ENCODE measurements at regions not wholly inside any gene's neighbourhood (a gene's known extent, or its start where the extent isn't known, plus 50 kb on each side); places are given as distances from the start of the nearest gene placed in this dataset.
"Not testable (repeated sequence)": the region's sequence is repeated elsewhere in the genome, so short reads cannot be mapped to it uniquely, and the experiment has no call there.

DNA sequence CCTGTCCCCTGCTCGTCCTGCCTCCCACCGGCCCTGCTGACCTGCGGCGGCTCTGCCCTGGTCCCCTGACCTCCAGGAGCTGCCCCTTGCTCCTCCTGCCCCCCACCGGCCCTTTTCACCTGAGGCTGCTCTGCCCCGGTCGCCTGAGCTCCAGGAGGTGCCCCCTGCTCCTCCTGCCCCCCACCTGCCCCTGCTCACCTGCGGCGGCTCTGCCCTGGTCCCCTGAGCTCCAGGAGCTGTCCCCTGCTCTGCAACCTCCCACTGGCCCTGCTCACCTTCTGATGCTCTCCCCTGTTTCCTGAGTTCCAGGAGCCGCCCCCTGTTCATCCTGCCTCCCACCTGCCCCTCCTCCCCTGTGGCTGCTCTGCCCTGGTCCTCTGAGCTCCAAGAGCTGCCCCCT is 101.3 kb downstream of the TMEM121 start:
- TF ChIP-seq POLR2A (IDR thresholded peaks at IDR 0.05; ENCODE audit: low read depth, low read length), result no peak
- FAIRE-seq, result no peak
- DNase-seq (ENCODE audit: insufficient read length, low spot score), result no peak

DNA sequence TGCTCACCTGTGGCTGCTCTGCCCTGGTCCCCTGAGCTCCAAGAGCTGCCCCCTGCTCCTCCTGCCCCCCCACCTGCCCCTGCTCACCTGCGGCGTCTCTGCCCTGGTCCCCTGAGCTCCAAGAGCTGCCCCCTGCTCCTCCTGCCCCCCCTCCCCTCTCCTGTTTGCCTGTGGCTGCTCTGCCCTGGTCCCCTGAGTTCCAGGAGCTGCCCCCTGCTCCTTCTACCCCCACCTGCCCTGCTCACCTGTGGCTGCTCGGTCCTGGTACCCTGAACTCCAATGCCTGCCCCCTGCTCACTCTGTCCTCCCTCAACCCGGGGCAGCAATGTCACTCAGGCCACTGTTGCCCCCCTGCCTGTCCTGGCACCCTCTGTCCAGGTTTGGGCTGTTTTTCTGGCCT is 101.7 kb downstream of the TMEM121 start:
- DNase-seq (ENCODE audit: insufficient read length, low spot score); FAIRE-seq: not testable (repeated sequence)

DNA sequence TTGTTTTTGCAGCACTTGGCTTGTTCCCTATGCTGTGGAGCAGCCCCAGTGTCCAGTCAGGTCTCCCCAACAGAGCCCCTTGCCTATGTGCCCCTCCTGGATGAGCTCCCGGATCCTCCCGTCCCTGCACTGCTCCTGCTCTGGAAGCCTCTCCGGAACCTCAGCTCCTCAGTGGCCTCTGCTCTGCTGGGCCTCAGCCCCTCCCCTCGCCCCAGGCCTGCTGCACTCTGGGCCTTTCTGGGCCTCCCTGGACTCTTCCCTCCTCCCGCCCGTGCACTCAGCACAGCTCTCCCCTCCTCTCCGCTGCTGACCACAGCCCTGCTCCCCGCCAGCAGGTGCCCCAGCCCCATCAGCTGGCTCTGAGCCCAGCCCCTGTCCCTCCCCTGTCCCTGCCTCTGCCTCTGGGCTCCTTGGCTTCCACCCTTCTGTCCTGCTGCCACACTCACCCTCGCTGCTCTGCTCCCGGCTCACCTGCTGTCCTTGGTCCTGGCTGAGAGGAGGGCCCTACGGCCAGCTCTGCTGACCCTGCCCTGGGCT is 102.2 kb downstream of the TMEM121 start:
- DNase-seq (ENCODE audit: insufficient read length, low spot score); FAIRE-seq: not testable (repeated sequence)

DNA sequence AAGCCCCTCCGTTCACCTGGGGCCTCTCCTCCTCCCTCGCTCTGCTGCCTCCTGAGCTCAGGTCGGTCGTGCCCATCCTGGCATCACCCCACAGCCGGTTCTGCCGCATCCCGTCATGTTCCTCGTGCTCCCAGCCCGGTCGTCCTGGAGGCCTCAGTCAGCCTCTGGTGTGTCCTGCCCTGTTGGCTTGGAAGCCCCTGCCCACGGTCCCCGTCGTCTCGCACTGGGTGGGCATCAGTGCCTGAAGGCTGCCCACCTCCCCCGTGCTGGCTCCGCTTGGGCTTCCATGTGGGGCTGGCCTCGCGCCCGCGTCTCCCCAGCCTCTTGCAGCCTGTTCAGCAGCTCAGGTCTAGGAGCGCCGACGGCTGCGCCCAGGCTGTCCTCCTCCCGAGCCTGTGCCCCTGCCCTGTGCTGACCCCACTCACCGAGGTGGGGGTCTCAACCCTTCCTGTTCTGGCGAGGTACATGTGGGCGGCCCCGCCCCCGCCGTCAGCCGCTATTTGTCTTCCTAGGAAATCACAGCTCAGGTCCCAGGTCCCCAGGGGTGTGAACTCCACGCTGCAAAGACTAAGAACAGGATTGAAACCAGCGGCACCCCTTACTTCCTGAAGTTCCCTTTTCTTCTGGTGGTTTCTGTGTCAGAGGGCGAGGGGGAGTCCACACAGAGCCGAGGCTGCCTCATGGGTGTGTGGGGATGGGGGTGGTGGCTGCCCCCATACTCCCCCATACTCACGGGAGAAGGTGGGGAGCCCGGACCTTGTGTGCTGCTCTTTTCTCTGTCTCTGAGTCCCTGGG is 102.9 kb downstream of the TMEM121 start:
- FAIRE-seq, result not testable (repeated sequence)

DNA sequence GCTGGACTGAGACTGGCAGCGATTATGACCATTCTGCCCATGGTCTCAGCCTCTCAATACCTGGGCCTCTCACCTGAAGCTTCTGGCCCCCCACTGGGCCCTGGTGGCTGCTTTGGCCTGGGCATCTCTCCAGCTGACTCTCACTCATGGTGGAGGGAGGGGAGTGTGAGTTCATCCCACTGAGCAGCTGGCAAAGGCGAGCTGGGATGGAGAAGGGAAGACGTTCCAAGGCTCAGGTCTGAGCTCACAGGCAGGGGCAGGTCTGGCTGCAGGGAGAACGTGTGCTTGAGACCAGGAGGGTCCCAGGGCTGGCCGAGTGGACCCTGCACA is 103.5 kb downstream of the TMEM121 start:
- TF ChIP-seq POLR2A (IDR thresholded peaks at IDR 0.05; ENCODE audit: low read depth, low read length), result no peak
- DNase-seq (ENCODE audit: insufficient read length, low spot score) (no peak), FAIRE-seq (no peak)

More for the DNA sequence above, 102.9 kb downstream of the TMEM121 start:
- DNase-seq (ENCODE audit: insufficient read length, low spot score), result not testable (repeated sequence)

DNA sequence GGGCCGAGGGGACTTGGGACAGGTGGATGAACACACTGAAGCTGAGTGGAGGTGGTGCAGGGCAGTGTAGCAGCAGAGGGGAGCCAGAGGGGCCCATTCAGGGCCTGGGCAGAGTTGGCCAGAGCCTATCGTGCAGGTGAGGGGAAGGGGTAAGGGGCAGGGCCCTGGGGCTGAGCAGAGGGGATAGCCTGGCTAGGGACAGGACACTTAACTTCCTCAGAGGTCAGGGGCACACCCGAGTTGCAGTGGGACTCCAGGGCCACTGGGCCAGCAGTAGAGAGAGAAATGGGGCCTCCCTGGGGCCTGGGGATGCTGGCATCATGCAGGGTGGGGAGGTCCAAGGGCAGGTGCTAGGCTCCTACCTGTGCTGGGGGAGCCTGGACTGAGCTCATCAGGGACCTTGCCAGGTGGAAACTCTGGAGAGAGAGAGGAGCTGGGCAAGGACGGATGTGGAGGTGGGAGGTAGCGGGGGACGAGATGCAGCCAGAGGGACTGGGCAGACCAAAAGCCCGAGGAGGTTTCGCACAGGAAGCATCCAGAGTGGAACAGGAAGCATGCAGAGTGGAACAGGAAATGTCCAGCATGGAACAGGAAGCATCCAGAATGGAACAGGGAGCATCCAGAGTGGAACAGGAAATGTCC is 104.0 kb downstream of the TMEM121 start:
- DNase-seq (ENCODE audit: insufficient read length, low spot score); FAIRE-seq: not testable (repeated sequence)

DNA sequence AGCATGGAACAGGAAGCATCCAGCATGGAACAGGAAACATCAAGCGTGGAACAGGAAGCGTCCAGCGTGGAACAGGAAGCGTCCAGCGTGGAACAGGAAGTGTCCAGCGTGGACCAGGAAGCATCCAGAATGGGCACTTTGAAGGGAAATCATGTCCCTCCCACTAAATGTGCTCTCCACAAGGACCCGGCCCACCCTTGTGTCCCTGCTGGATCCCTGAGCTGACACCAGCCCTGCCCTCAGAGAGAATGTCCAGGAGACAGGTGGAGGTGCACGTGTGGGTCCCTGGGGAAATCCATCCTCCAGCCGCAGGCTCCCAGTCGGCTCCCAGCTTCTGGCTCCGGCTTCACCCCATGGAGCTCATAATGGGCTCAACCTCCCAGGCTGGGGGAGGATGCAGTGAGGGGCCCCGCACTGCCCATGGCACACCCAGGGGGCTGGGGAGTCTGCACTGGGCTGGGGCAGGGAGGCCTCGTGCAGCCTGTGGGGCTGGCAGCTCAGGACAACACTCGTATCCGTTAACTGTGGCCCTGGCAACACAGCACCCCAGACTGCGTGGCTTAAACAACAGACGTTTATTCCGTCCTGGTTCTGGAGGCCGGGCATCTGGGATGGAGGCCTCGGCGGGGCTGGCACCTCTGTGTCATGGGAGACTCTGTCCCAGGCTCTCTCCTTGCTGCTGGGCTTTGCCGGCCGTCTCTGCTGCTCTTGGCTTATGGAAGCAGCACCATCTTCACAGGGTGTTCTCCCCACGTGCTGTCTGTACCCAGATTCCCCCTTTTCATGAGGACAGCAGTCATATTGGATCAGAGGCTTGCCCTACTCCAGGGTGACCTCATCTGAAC is 104.8 kb downstream of the TMEM121 start:
- not testable (repeated sequence) for DNase-seq (ENCODE audit: insufficient read length, low spot score); FAIRE-seq

DNA sequence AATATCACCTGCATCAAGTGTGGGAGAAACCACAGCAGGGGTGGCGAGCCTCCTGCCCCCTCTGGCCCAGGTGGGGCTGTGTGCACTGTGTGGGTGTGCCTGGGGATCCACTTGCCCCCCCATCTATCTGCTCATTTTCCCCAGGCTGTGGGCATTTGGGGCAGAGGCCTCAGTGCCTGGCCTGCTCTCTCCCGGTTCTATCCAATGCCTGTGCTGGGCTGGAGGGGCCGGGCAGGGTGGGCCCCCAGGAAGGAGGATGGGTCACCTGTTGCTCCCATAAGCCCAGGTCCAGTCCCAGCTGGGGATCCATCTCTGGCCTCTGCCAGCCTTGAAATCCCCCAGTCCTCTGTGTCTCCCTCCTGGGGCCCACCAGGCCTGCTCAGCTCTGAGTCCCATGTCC is 105.6 kb downstream of the TMEM121 start:
- FAIRE-seq, result no peak
- TF ChIP-seq POLR2A (IDR thresholded peaks at IDR 0.05; ENCODE audit: low read depth, low read length), result no peak
- DNase-seq (ENCODE audit: insufficient read length, low spot score), result no peak

DNA sequence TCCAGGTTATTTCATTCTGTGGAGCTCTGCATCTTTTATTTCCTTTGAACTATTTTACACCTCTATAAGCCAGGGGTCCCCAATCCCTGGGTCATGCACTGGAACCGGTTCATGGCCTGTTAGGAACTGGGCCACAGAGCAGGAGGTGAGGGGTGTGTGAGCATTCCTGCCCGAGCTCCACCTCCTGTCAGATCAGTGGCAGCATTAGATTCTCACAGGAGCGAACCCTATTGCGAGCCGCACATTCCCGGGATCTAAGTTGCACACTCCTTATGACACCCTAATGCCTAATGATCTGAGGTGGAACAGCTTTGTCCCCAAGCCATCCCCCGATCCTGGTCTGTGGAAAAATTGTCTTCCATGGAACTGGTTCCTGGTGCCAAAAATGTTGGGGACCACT is 107.2 kb downstream of the TMEM121 start:
- FAIRE-seq; DNase-seq (ENCODE audit: insufficient read length, low spot score): not testable (repeated sequence)

DNA sequence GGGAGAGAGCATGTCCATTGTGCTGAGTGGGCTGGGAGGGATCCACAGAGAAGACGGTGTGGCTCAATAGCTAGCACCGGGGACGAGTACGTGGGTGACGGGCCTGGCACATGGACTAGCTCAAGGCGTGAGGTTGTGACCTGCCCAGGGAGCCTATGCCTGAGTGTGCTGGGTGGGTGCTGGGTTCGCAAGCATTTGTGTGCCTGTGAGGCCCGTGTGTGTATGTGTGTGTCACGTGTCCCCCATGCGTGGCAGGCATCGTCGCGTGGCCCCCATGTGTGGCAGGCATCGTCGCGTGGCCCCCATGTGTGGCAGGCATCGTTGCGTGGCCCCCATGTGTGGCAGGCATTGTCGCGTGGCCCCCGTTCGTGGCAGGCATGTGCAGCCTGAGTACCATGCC is 109.2 kb downstream of the TMEM121 start:
- no peak for FAIRE-seq
- DNase-seq (ENCODE audit: insufficient read length, low spot score), result no peak
- no peak for TF ChIP-seq POLR2A (IDR thresholded peaks at IDR 0.05; ENCODE audit: low read depth, low read length)

DNA sequence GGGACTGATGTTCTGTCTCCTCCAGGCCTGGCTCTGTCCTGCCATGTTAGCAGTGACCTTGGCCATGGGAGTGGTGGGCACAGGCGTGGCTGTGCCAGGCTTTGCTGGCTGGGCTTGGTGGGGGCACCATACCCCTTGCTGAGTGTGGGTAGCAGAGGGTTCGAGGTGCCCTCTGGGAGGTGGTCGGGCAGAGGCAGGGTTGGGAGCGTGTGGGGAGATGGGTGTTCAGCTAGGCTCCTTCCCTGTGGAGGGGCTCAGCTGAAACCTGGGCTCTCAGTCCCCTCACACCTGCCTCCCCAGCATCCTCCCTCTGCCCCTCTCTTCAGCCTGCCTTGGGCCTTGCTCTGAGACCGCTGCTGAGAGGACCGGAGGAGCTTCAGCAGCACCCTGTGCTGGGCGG is 109.6 kb downstream of the TMEM121 start:
- not testable (repeated sequence) for FAIRE-seq; DNase-seq (ENCODE audit: insufficient read length, low spot score)

DNA sequence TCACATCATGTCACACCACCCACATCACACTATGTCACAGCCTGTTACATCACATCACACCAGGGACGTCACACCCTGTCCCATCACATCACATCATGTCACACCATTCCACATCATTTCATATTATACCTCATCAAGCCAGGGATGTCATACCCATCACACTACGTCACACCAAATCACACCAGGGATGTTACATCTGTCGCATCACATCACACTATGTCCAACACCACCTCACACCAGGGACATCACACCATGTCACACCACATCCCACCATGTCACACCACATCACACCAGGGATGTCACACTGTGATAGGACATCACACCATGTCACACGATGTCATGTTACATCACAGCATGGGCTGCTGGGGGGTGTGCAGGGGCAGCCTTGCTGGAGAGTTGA is 110.6 kb downstream of the TMEM121 start:
- DNase-seq (ENCODE audit: insufficient read length, low spot score), result no peak
- TF ChIP-seq POLR2A (IDR thresholded peaks at IDR 0.05; ENCODE audit: low read depth, low read length), result no peak
- no peak for FAIRE-seq

DNA sequence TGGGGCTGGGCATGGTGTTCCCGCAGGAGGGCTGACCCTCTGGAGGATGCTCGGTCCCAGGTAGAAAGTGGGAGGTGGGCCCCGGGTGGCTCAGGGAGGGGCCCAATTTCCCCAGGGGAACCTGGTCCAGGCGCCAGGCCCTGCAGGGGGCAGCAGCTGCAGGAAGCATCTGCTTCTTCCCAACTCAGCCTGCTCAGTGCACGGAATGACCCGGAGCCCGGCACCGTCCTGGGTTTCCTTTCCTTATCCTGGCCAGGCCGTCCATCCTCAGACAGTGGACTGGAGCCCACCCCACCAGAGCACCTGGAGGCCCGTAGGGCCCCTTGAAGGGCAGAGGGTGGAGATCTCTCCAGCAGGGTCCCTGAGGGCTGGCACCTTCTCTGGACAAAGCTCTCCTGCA is 111.0 kb downstream of the TMEM121 start:
- not testable (repeated sequence) for FAIRE-seq

DNA sequence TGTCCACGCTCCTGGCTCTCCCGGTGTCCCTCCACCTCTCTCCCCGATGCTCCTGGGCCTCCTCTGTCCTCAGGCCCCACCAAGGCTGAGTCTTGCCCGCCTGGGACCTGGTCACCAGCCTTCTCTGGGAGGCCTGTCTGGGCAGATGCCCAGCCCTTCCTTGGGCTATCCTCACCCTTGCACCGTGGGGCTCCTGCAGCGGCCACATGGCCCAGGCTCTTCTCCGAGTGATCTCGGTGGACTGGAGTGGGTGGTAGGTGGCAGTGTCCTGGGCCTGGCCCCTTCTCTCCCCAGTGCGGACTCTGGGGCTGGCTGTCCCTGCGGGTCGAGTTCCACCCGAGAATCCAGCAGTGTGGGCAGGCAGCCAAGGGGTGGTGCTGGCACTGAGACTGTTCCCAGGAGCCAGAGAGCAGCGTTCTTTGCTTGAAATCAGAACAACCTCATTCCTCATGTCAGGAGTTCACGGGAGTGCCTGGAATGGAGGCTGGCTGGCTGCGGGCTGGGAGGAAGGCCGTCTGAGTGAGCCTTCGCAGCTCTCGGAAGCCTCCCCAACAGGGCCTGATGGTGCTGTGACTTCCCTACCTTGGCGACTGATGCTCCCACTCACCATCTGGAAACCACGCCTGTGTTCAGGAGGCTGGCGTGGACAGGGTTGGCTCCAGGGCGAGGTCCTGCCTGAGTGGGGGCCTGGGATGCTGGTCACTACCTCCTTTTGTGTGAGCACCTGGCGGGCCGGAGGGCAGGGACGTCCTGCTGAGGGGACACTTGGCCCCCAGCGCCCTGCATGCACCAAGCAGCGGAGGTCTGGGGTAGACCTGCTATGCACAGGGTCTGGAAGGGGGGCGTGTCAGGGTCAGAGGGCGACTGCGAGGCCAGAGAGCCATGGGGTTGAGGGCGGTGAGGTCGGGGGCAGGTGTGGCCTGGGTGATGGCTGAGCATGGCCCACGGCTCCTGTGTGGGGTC is 113.9 kb downstream of the TMEM121 start:
- not testable (repeated sequence) for DNase-seq (ENCODE audit: insufficient read length, low spot score); FAIRE-seq

More for the DNA sequence above, 111.0 kb downstream of the TMEM121 start:
- DNase-seq (ENCODE audit: insufficient read length, low spot score), result not testable (repeated sequence)

Measured in H54 (cell line).